ENCODE measurements at regions not wholly inside any gene's neighbourhood (a gene's known extent, or its start where the extent isn't known, plus 50 kb on each side); places are given as distances from the start of the nearest gene placed in this dataset.

GRCh38 chr5:67639313-67639712 is 442.7 kb upstream of the CD180 start:
- no peaks in the 10 kb centered on the region for H3K9me3 ChIP-seq
- no peaks in the 10 kb centered on the region for H3K27me3 ChIP-seq (ENCODE audit: insufficient read depth)
- H3K27ac ChIP-seq (ENCODE audit: low read depth in 2 of 2, low read length in 1 of 2): no peak overlapping the region
- CTCF ChIA-PET: no interaction called here
- no peaks in the 10 kb centered on the region for H3K9me2 ChIP-seq
- H3K4me2 ChIP-seq: no peak overlapping the region
- no peak overlapping the region for H3K9ac ChIP-seq
- TF ChIP-seq TEAD4 (IDR thresholded peaks at IDR 0.05; ENCODE audit: borderline replicate concordance, insufficient read depth) (no peak), RXRA (IDR thresholded peaks at IDR 0.05; ENCODE audit: borderline replicate concordance, low read depth) (no peak), GABPA (IDR thresholded peaks at IDR 0.05; ENCODE audit: low read depth) (no peak), USF1 (IDR thresholded peaks at IDR 0.05; ENCODE audit: borderline replicate concordance, low read depth) (no peak), RCOR1 (IDR thresholded peaks at IDR 0.05; ENCODE audit: low read length) (no peak), PBX3 (IDR thresholded peaks at IDR 0.05) (no peak), POLR2AphosphoS5 (IDR thresholded peaks at IDR 0.05; ENCODE audit: low read depth, low read length) (no peak), EP300 (IDR thresholded peaks at IDR 0.05; ENCODE audit: borderline replicate concordance in 1 of 2, low read depth in 1 of 2, low read length in 1 of 2) (no peak), YY1 (IDR thresholded peaks at IDR 0.05; ENCODE audit: low read depth) (no peak), USF2 (IDR thresholded peaks at IDR 0.05; ENCODE audit: borderline replicate concordance, low read depth, low read length) (no peak), CHD2 (IDR thresholded peaks at IDR 0.05; ENCODE audit: low read length, partially characterized antibody) (no peak), NFIC (IDR thresholded peaks at IDR 0.05; ENCODE audit: borderline replicate concordance) (no peak), REST (IDR thresholded peaks at IDR 0.05; ENCODE audit: low read depth, low read length) (no peak), JUND (IDR thresholded peaks at IDR 0.05) (no peak), RAD21 (IDR thresholded peaks at IDR 0.05; ENCODE audit: low read length) (no peak), GATA2 (CRISPR knock-in tag; IDR thresholded peaks at IDR 0.05) (no peak), ZBTB33 (IDR thresholded peaks at IDR 0.05; ENCODE audit: borderline replicate concordance, low read depth) (no peak), CTCF (IDR thresholded peaks at IDR 0.05) (no peak), SMC3 (IDR thresholded peaks at IDR 0.05; ENCODE audit: low read depth, low read length) (no peak)
- no peaks in the 10 kb centered on the region for H3K79me2 ChIP-seq (ENCODE audit: insufficient read depth)
- POLR2A ChIA-PET: no interaction called here
- WGBS (ENCODE audit: low lambda C conversion rate): 31% methylated on average over 3 of the region's 3 CpGs
- no peak for DNase-seq
- no peak overlapping the region for H3K4me3 ChIP-seq (ENCODE audit: low read depth in 2 of 2, low read length in 1 of 2)
- H2AFZ ChIP-seq (ENCODE audit: low read depth): no peak overlapping the region
- no peaks in the 10 kb centered on the region; a peak in 1 of 4 replicates for H3K4me1 ChIP-seq (ENCODE audit: control insufficient read depth in 1 of 2, insufficient read depth in 2 of 2, low read depth in 1 of 2, low read length in 1 of 2)
- no peaks in the 10 kb centered on the region for H4K20me1 ChIP-seq (ENCODE audit: insufficient read depth)
- H3K36me3 ChIP-seq (replicated peaks in 1 of 2; ENCODE audit: control insufficient read depth in 1 of 2, insufficient read depth in 2 of 2, low read length in 1 of 2): no peaks in the 10 kb centered on the region
- no peaks in the 10 kb centered on the region for H3F3A ChIP-seq (replicated peaks; ENCODE audit: insufficient read depth)
